Renal cortical epithelial cell (primary cell): ENCODE measurements at regions not wholly inside any gene's neighbourhood (a gene's known extent, or its start where the extent isn't known, plus 50 kb on each side); places are given as distances from the start of the nearest gene placed in this dataset.
"Not testable (repeated sequence)": the region's sequence is repeated elsewhere in the genome, so short reads cannot be mapped to it uniquely, and the experiment has no call there.

Experiments used
- DNase-seq: peaks from one replicate; pipeline ENCODE4 v3.0.0-alpha.2; 2011; ENCODE audit warnings: low read depth

DNA sequence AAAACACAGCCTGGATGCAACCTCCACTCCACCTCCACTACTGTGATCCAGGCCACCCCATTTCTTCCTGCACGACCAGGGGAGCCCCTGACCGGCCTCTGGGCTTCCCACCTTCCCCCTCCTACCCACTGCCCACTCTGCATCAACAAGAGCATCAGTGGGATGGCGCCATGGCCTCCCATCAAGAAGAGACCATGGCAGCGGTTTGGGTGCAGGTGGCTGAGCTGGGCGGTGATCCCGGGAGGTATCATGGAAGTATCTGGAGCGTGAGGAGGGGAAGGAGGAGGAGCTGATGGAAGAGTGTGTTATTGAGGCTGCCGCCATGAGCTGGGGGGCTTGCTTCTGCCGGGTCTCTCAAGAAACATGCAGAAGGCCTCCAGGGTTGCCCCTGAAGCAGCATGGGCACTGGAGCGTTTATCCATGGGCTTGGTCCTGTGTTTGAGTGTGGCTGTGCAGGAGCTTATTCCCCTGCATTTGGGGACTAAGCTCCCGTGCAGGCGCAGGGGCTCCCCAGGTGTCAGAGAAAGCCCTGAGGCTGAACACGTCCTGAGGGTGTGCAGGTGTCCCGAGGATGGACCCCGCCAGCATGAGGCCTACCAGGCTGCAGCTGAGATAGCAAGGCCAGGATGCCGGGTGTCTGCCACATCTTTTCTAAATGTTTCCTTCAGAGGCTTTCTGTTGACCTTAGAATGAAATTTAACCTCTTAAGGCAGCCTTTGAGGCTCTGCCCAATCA, 99.2 kb upstream of the PCBD1 start:
- DNase-seq = no peak

DNA sequence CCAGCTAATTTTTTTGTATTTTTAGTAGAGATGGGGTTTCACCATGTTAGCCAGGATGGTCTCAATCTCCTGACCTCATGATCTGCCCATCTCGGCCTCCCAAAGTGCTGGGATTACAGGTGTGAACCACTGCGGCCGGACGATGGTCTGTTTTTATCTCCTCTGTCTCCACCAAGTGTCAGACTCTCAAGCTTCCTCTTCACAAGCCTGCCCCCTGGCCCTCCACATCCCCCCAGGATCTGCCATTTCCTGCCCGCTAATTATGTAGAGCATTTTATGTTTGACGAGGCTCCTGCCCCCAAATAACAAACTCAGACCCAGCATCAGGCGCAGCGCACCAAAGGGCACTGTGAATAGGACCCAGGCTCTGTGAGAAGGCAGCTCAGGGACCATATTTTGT, 101.8 kb upstream of the PCBD1 start:
- DNase-seq = not testable (repeated sequence)

DNA sequence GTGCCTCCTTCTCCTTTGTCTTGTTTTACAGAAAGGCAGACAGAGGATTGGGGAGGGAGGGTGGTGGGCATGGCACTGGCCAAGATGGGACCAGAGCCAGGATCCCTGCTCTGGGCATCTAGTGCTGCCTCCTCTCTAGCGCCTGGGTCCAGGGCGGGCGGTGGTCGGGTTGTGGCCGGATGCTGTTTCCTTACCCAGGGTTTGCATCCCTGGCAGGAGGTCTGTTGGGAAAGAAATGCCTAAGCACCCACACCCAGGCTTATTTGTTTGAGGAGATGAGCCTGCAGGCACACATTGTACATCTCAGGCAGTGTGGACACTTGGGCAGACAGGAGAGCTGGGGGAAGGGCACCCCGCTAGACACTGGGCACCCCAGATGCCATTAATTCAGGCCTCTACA, 102.3 kb upstream of the PCBD1 start:
- DNase-seq = no peak

DNA sequence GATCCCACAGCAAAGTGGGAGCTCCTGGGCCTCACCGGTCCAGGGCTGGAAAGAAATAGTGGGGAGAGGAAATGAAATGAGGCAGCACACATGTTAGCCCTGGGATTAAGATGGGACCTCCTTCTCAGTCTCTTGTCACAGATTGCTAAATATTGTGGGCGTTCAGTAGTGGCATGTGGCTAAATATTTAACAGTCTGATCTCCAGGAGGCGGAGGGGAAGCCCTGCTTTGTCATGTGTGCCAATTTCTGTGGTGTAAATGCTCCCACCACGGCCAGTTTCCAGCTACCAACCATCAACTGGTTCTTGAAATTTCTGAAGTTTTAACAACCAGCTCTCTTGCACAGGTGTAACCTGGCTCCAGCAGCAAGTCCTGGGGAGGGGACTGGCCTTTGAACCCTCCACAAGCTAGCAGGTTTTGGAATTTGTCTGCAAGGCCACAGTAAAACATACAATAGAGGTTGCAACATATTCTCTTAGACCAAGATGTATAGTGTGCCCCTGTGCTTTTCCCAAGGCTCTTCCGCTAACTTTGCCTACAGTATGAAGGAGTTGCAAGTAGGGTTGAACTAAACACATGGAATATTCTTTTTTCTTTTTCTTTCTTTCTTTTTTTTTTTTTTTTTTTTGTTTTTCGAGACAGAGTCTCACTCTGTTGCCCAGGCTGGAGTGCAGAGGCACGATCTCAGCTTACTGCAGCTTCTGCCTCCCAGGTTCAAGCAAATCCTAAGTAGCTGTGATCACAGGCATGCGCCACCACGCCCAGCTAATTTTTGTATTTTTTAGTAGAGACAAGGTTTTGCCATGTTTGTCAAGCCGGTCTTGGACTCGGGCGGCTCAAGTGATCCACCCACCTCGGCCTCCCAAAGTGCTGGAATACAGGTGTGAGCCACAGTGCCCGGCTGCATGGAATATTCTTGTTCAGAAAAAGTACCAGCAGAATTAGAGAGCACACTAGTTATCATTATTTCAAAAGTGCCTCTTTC, 103.1 kb upstream of the PCBD1 start:
- DNase-seq = no peak

DNA sequence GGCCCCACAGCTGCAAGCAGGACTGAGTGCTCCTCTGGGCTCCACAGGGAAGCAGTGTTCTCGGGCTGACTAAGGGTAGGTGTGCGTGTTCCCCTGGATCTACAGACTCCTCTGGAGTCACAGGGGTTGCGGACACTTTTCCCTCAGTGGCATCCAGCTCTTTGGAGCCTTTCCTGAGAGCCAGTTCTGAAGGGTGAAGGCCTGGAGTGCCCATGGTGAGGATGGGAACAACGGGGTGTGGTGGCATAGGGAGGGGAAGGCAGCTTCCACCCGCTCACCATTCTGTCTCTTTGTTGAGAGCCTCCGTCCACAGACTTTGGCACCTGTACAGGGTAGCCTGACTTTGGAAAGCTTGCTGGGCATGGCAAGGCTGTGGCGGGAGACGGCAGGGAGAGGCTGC, 104.1 kb upstream of the PCBD1 start:
- no peak for DNase-seq

DNA sequence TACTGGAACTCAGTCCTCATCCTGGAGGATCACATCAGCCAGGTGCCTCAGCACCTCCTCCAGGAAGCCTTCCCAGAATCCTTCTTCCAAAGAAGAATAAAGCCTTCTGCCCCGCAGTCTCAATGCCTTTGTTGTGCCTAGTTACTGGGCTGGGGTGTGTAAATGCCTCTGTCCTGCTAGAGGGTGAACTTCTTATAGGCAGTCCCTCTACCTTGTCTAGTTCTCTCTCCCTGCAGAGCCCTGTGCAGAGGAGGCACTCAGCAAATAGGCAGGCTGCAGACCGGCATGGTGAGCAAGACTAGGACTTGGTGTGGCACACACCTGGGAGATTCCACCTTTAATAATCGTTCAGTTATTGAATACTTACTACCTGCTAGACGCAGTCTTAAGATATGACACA, 104.7 kb upstream of the PCBD1 start:
- DNase-seq = no peak

DNA sequence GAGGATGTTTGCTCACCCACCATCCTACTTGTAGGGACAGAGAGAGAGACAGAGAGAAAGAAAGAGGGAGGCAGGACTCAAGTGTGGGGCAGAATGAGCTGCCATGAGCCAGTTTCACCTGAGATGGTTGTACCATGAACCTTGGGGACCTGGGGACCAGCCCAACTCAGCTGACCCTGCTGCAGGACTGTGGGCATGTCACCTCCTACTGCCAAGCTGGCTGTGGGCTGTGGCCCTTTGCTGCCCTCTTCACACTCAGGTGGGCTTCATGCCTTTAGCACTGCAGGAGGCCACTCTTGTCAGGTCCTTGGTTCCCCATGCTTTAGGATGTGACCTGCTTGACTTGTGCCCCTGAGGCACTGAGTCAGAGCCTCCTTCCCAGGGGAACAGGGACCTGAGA, 108.2 kb upstream of the PCBD1 start:
- DNase-seq = no peak

DNA sequence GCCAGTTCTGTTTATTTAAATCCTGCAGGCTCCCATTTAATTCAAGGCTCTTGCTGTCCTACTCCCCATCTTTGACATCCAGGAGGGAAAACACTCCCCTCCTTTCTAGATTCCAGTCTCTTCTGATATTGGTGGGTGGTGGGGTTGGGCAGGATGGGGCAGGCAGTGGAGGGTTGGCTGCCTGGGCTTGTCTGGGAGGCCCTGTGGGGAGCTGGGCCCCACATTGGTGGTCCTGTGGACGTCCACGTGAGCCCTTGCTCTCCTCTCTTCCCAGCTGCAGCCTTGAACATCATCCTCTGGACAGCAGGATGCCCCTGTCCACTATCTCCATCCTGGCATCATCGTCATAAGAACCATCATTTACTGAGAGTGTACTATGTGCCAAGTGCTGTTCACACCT, 108.9 kb upstream of the PCBD1 start:
- DNase-seq = no peak

DNA sequence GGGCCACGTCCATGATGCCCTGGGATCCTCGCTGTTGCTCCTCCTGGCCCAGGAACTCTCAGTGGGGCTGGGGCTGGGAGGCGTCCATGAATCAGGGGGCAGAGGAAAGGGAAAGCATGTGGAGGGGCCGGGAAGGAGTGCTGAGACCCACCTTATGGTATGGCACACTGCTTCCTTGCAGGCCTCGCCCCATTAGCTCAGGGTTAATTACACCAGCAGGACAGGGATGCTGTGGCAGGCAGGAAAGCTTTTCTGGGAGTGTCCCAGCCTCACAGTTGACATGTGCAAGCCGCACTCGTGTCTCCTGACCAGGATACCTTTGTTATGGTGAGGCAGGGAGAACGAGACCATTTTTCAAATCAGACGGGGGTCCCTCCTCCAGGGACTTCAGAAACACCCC, 109.7 kb upstream of the PCBD1 start:
- no peak for DNase-seq

DNA sequence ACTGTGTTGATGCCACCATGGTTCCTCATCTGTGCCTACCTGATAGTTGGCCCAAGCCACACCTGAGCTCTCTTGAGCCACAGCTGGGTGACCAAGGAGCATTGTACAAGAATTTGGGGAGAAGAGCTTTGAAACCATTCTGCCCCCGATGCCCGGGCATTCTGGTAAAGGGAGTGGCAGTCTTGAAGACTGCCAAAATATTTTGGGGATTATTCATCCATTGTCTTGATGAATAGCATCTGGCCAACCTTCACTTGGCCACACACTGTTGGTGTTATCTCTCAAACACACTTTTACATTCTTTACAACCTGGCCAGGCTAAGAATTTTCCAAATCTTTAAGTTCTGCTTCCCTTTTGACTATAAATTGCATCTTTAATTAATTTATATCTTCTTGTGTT, 113.1 kb upstream of the PCBD1 start:
- no peak for DNase-seq

DNA sequence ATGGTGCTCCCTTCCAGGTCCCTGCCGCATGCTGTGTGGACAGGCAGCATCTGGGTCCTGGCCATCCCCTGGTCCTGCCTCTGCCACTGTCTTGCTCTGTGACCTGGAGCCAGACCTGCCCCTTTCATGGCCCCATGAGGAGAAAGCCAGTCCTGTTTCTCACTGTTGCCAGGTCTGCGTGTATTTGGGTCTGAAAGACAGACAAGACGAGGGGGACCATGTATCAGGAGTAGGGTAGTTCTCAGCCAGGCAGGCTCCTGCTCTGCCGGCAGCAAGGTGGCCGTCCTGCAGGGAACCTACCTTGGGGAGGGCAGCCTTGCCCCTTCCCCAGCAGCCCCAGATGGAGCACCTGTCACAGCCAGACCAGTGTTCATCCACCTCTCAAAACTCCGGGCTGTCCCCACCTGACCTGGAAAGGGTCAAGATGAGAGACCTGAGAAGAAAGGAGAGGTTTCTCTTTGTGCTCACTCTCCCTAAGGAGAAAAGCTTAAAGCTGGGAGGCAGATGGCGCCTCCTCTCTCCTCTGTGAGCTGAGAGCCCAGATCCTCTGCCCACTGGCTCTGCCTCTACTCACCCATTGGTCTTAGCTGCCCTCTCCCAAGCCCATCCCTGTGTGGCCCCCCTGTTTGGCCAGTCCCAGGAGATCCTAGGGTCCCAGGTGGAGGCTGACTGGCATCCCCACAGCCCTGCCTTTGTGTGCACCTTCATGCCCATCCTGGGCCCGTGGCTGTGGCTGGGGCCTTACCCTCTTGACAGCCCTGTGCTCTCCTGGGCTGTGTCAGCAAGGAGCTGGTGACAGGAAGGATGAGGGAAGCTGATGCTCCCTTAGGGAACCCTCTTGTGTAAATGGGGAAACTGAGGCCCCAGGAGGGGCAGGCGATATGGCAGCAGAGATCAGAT, 116.1 kb upstream of the PCBD1 start:
- no peak for DNase-seq

DNA sequence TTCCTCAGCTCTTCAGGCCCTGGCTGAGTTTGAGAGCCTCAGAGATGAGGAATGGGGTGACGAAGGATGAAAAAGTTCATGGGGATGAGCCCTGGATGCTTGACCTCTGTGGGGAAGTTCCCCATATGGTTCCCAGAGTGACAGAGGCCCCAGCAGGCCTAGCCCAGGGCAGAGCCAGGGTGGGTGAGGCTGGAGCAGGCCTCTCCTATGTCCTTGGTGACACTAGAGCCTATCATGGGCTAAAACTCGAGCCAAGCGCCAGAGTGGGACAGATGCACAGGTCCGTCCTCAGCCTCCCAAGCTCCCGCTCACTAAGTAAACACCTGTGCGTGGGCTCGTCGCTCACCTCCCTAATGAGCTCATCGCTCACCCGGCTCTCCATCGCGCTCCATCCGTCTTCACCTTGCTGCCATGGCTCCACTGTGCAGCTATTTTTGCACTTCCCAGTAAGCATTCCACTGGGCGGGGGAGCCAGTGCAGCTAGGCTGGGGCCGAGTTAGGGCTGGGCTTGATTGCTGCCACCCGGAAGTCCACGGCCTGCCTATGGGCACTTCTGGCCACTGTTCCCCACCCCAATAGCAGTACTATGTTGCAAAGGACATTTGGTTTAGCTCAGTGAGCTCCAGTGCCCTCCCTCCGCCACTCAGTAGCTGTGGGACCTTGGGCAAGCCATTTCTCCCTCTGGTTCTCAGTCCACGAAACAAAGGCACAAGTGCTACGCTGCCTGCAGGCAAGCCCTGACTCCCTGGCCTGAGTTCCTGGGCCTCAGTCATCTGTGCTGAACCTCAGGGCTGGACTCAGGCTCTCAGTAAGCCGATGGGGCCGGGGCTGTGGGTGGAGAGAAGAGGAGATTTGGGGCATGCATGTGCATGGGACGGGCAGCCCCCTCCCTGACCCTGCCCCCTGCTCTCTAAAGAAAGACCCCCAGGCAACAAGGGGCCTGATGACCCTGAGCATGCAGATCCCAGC, 117.3 kb upstream of the PCBD1 start:
- no peak for DNase-seq

DNA sequence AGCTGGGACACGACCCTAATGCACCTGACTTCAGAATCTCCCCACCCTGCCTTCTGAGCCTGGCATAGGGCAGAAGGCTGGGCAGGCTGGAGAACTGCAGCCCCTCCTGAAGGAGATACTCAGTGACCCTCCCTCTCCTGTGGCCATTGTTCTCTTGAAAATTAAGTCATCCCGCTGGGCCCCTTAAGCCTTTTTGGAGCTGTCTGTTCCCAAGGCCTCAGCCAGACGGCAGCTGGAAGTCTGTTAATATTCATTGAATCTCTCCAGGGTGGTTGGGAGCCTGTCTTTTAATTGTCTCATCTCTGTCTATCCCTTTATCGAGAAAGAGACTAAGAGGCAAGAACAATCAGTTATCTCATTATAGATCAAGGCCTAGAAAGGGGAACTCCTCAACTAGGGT, 118.1 kb upstream of the PCBD1 start:
- DNase-seq = no peak

DNA sequence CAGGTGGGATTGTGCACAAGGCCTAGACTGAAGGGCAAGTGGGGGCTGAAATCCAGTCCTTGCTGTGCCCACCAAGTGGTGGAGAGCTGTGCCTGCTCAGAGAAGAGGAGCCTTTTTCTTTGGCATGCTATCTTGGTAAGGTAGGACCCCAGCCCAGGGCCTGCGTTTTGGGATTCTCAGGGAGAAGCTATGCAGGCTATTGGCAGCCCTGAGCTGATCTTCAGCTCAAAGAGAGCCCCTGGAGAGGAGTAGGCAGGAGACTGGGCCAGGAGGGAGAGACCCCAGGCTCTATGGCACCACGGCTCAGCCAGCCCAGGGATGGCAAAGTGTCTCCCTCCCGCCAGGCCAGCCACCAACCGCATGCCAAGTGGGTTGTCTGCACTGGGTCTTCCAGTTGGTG, 119.2 kb upstream of the PCBD1 start:
- DNase-seq = no peak

DNA sequence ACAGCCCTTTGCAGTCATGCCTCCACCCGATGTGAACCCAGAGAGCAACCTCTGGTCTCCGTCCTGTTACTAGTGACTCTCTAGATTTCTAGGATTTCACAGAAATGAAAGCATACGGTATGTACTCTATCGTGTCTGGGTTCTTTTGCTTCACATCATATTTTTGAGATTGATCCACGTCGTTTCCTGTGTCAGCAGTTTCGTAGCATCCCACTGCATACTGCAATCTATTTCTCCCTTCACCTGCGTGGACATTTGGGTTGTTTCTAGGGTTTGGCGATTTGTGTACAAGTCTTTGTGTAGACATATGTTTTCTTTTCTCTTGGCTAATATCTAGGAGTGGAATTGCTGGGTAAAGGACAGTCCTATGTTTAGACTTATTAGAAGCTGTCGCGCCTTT, 119.8 kb upstream of the PCBD1 start:
- DNase-seq = no peak

DNA sequence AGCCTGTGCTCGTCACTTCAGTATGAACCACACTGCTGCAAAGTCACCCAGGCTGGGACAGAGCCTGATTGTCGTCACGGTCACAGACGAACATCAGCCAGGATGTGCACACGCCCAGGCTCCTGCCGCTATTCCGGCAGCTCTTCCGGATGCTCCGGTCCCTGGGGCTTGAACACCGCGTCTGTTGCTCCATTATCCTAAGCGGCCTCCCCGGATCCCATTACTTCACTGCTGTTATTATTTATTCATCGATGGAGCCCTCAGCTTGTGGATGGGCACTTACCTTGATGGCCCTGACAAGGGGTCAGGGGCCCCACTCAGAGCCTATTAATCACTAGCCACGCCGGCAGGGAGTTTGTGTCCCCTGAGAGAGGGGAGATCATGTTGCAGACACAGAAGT, 120.8 kb upstream of the PCBD1 start:
- DNase-seq = no peak

DNA sequence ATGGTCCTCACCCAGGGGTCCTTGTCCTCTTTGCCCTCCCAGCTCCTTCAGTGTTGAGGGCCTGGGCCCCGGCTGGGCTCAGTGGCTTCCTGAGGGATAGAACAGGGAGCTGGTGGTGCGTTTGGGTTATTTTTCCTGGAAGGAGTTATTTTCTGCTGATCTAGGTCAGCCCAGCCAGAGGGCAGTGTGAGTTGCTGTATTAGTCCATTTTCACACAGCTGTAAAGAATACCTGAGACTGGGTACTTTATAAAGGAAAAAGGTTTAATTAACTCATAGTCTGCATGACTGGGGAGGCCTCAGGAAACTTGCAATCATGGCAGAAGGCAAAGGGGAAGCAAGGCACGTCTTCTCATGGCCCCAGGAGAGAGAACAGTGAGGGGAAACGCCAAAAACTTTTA, 122.4 kb upstream of the PCBD1 start:
- no peak for DNase-seq

DNA sequence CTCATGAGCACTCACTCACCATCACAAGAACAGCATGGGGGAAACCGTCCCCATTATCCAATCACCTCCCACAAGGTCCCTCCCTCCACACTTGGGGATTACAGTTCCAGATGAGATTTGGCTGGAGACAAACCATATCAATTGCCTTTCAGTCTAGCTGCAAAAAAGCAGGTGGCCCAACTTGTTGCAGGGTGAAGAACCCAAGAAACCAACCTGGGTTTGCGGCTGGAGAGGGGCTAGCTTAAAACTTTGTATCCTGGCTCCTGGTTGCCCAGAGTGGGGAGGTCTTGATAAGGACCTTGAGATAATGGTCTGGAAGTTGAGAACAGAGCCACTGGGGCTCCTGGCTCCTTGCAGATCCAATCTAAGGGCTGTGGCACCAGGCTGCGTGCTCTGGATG, 122.8 kb upstream of the PCBD1 start:
- no peak for DNase-seq

DNA sequence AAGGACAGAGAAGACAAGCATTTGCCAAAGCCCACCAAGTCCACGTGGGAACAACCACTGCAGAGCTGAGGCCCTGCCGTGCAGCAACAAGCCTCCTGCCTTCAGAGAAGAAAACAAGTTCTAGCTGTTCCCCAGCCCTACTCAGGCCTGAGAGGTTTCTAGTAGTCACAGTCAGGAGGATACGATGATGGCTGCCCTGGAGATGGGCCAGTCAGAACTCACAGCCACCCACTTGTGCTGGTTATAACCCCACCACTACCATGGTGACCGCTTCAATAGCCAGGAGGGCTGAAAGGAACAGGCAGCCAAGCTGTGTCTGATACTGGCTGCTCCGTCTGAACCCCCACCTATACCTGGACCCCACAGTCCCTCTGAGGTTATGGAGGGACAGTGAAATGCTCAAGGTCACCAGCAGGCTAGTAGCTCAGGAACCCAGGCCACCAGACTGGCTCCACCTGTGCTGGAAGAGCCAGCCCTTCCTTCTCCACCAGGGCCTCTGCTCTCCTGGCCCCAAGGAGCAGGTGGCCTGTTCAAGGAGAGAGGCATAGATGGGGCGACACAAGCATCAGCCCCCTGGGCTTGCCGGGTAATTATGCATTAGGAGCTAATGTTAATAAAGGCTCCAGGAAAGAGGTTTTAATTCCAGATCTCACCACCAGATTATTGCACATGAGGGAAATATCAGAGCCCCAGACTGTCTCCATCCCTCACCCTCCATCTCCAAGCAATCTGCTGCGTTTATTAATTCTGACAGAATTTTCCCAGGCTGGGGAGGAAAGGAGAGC, 125.8 kb upstream of the PCBD1 start:
- DNase-seq = no peak

DNA sequence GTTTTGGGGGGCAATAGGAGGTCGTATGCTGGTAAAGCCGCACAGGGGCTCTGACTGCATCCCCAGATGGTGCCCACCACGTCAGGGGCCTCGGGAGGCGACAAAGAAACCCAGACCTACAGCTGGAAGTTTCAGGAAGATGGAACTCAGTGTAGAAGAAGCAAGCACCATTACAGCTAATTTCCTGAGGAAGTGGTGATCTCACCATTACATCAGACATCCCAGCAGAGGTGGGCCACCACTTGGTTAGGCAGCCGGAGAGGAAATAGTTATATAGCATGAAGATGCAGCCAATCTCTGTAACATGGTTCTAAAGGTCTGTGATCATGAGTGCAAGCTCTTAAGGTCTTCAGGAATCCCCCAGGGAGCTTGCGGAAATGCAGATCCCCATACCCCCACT, 127.3 kb upstream of the PCBD1 start:
- DNase-seq = no peak
